AG08395 (cell line): ENCODE measurements at regions not wholly inside any gene's neighbourhood (a gene's known extent, or its start where the extent isn't known, plus 50 kb on each side); places are given as distances from the start of the nearest gene placed in this dataset.
A peak's percentile ranks its signal among the peaks of the same experiment; 100 is the strongest.

Experiments
- DNase-seq: peaks from one replicate; pipeline ENCODE4 v3.0.0; 2012; ENCODE audit warnings: mixed read lengths, low spot score

- peak; percentile 81 for DNase-seq
These were observed 73.4 kb upstream of the KCNMA1 start for GRCh38 chr10:77710759-77711682.

- DNase-seq: no peak
These were observed 72.5 kb upstream of the KCNMA1 start for GRCh38 chr10:77710081-77710551.

- DNase-seq: no peak
These were observed 70.0 kb upstream of the KCNMA1 start for GRCh38 chr10:77707570-77707969.

GRCh38 chr10:77702166-77702565 lies 64.6 kb upstream of the KCNMA1 start:
- DNase-seq: peak; percentile 77

- no peak for DNase-seq
These were observed 62.5 kb upstream of the KCNMA1 start for GRCh38 chr10:77700086-77700485.

DNA sequence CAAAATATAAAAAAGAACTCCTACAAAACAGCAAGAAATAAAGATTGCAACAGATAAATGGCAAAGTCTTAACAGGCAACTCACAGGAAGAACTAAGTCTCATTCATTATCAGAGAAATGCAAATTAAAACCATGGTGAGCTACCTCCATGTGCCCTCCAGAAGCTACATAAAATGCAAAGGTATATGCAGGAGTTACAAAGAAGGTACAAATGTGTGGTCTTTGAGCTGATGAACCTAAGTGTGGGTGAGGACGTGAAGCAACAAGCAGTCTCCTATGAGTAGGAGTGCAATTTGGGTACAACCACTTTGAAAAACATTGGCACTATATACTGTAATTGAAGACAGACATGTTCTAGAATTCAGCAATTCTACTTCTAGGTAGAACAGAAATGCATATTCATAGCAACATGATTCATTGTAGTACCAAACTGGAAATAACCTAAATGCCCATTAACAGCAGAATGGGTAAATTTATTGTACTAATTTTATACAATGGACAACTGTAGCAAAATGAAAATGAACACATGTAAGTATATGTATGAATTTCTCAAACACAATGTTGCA lies 61.6 kb upstream of the KCNMA1 start:
- no peak for DNase-seq

DNA sequence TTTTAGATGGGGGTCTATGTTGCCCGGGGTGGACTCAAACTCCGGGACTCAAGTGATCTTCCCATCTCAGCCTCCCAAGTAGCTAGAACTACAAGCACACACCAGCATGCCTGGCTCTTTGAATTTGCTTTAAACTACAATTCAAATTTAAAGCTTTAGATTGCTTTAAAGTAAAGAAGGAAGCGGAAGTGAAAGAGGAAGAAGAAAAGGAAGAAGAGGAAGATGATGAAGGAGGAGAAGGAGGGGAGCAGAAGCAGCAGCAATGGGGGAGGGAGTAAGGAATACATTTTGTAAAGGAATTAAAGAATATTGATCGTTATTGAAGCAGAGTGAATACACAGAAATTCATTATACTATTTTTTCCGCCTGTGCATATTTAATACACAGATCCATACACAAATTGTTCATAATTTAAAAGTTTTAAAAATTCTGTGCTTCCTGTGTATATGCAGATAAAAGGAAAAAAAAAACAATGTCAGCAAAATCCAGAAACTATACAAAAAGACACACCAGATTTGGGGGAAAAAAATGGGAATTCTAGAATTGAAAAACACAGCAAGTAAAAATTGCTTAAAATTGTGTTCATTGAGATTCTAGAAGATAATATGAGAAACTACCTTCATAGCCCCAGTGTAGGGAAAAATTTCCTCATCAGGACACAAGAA lies 60.8 kb upstream of the KCNMA1 start:
- DNase-seq: no peak

DNA sequence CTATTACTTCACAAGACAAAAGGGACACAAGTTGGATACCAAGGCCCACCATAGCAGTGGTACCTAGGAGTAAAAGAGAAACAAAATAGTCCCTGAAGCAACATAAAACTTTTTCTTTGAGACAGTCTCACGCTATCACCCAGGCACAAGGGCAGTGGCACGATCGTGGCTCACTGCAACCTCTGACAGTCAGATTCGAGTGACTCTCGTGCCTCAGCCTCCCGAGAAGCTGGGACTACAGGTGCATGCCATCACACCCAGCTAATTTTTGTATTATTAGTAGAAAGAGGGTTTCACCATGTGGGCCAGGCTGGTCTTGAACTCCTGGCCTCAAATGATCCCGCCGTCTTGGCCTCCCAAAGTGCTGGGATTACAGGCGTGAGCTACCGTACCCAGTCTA lies 59.0 kb upstream of the KCNMA1 start:
- DNase-seq: no peak

DNA sequence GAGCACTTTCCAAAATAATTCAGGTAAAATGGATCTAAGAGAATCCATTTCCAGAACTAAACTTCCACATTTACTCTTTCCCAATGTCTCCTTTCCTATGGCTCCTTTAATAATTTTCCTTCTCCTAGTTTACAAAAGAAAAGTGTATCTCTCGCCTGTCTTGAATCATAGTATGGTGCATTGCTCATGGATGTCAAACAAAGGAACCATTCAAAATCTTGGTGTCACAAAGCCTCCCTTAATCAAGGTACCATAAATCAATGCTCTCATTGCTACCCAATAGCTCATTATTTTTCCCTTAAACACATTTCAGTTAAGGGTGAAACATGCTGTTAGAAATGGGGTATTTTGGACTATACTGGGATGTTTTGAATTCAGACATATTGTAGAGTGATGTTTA lies 57.6 kb upstream of the KCNMA1 start:
- DNase-seq: no peak

GRCh38 chr10:77692782-77693181 lies 55.2 kb upstream of the KCNMA1 start:
- peak; percentile 68 for DNase-seq

GRCh38 chr10:77689339-77689738 lies 51.7 kb upstream of the KCNMA1 start:
- no peak for DNase-seq

GRCh38 chr10:77687621-77688020 lies 50.0 kb upstream of the KCNMA1 start:
- no peak for DNase-seq
